ENCODE measurements at regions not wholly inside any gene's neighbourhood (a gene's known extent, or its start where the extent isn't known, plus 50 kb on each side); places are given as distances from the start of the nearest gene placed in this dataset.
"Not testable (repeated sequence)": the region's sequence is repeated elsewhere in the genome, so short reads cannot be mapped to it uniquely, and the experiment has no call there.

DNA sequence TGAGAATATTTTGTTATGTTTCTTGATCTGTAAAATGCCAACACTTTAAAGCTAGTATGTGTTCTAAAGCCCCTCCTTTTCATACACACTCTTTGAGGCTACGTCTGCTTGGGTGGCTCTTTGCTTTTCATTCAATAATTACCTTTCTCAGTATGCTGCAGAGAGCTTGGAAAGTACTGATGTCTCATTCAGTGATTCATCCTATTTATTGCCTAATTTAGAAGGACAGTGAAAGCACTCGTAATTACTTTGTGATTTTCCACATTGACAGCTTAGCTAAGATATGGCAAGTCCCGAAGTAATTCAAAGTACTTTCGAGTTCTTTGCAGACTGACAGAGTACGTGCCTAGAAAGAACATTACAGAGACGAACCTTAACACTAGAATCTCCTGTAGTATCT is 57.2 kb downstream of the BMP15 start:
- no peak for DNase-seq

DNA sequence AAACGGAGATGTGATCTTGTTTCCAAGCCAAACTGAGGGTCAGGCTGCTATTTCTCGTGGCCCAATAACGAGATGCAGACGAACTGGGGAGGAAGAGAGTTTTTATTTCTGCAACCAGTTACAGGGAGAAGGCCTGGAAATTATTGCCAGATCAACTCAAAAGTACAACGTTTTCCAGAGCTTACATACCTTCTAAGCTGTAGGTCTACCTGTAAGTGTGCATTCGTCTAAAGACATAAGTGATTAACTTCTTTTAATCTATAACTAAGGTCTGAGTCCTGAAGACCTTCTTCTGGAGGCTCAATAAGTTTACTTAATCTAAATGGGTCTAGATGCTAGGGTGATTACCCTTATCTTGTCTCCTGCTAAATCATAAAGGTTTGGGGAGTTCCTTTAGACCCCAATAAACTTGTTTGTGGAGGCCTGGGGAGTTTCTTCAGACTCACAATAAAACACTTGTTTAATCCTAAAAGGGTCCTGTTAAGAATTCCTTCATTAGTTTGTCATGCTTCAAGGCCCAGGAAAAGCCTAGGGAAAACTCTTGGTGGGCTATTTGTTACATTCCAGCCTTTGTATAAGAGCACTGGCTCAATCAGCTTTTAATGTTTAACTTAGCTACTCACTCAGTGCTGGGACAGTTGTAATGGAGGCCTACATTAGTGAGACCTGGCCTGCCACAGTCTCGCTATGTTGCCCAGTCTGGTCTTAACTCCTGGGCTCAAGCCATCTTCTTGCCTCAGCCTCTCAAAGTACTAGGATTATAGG is 58.5 kb downstream of the BMP15 start:
- not testable (repeated sequence) for DNase-seq

DNA sequence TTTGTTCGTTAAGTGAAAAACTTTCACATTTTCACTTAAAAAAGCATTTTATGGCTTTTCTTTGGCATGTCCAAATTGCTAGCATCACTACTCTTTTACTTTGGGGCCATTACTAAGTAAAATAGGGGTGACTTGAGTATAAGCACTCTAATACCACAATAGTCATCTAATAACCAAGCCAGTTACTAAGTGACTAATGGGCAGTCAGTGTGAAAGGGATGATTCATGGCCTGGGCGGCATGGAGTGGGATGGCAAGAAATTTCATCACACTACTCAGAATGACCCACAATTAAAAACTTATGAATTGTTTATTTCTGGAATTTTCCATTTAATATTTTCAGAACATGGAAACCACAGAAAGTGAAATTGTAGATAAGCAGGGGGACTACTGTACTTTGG is 60.9 kb downstream of the BMP15 start:
- DNase-seq: no peak

DNA sequence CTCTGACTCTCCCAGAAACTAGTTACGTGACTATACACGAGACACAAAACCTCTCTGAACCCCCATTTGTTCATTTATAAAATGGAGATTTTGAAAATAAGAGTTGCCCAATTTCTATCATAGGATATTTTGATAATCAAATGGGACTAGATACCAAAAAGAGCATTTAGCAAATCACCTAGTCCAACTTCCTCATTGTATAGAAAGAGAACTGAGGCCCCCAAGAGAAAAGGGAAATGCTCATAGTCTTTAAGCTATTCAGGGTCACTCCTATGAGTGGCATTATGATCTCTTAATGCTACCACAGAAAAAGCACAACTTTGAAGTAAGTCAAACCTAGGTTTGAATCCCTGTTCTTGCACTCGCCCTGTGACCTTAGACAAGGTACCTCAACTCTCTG is 62.7 kb downstream of the BMP15 start:
- DNase-seq: no peak

DNA sequence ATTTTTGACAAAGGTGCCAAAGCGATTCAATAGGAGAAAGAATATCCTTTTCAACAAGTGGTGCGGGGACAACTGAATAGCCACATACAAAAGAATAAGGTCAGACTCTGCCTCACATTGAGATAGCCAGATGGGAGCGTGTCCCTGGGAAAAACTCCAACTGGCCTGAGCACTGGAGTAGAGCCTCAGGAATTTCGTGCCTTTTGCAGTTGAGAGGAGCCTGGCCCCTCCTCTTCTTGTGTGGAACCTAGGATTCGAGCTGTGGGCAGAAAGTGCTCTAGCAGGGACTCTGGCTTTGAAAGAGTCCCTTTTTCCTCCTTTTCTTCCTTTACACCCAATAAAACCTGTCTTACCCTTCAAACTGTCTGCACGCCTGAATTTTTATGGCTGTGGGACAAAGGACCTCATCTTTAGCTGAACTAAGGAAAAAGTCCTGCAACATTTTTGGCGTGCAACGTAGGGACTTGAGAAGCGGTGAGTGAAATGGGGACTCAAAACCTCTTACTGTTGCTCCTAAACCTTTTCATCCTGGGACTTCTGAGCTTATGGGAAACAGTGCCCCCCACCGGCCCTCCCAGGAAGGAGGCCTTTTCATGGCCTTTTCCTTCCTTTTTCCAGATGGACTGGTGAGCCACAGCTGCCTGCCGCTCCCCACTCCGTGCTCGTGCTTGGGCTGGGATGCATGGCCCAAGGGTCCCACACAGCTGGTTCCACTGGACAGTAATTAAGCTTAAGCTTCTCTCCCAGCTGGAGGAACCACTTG is 68.6 kb downstream of the BMP15 start:
- DNase-seq: no peak

DNA sequence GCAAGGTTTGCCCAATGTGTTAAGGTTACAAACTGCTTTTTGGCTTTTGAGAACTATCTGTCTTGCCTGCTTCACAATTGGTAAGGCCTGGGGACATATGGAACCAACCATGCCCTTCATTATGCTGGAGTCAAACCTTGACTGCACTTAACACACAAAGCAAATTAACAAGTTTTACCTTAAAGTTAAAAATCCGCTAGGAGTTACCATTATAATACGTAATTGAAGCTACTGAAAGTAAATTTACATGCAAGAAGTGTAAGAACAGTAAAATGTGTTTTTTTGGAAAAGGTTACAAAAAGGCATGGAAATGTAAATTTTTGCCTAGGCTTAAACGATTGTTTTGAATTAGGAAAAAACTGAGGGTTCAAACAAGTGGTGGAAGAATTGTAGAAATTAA is 69.7 kb downstream of the BMP15 start:
- DNase-seq: no peak

DNA sequence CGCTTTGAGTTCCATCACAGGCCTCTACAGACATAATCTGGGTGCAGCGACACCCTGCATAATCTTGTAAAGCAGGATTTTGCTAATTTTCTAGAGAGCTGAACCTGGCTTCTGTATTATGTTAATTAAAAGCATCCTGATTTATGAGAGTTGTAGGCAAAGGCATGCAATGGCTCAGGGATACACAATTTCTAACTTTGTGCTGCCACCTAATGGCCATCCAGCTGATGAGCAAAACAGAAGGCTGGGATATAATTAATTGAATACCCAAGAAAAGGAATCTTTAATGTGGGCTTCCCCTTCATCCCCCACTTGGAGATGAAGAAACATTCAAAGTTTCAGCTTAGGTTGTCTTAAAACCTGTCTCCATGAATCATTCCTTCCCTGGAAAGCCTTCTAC is 78.1 kb downstream of the BMP15 start:
- DNase-seq: no peak

DNA sequence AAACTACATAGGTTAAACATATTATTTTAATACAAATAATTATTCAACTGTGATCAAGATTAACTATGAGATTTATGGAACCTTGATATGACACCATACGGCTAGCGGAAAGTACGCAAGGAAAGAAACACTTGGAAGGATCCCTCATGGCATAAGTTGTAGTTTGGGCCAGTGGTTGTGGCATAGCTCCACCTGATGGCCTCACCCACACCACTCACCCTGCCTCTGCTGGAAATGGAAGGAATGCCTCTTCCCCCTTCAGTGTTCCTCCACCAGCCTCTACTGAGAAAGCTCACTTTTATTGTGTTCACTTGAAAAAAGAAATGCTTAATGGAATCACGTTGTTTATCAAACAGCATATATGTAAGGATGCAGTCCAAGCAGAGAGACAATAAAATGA is 86.4 kb downstream of the BMP15 start:
- no peak for DNase-seq

DNA sequence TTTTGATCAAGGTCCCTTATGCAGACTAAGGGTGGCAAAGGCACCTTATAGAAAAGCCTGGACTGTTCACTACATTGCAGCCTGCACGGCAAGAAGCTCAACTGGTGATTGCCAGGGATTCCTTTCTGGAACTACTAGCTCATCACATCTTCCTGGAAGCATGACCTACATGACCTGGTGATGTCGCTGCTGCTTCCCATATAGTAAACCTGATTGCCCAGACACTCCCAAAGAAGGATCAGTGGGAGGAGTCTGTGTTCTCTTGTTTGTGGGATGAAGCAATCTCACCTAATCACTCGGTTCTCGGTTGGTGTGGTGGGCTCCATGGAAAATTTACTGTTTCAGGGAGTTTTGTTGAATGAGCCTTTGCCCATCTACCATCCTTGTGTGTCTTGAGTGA is 89.8 kb downstream of the BMP15 start:
- DNase-seq: not testable (repeated sequence)

DNA sequence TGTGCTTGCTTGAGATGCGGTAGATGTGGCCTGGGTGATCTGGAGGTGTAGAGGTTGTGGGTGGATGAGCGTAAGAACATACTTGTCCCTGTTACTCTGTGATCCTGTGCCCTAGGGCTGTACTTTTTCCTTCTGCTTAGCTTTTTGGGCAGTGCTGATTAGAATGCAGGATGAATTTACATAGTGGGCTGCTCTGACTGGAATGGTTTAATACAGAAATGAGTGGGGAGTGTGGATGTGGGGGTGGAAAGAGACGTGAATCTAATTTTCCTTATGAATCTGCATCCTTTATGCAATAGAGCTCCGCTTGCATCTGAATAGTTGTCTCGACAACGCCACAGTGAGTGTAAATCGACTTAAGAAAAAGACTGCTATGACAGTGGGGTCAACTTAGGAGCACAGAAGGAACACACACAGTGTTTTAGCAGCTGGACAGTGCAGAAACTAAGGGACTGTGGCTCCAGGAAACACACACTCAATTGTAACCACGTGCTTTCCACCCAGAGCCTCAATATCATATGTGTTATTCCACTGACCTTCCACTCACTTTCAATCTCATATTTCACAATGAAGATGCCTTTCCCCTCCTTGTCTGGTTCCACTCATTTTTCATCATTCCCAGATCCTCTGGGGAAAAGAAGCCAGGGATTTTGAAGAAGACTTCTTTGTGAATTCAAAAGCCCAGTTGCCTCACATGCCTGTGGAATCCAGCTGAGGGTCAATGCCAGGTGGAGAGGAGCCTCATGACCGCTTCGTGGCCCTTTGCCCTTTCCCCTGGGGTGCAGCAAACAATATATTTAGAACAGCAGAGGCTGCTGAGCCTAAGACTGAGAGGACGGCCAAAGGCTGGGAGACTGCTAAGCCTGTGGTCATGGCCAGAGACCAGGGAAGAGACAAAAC is 91.4 kb downstream of the BMP15 start:
- DNase-seq: not testable (repeated sequence)

DNA sequence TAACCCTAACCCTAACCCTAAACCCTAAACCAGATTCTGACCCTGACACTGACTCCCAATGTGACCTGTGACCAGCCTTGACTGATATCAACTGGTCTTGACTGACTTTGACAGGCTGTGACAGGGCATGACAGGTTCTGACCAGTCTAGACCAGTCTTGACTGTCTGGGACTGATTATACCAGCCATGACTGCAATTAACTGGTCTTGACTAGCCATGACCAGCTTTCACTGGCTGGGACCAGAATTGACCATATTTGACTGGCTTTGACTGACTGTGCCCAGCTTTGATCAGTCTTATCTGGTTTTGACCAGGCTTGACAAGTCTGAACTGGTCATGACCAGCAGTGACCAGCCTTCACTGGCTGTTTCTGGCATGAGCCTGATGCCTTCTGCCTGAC is 95.5 kb downstream of the BMP15 start:
- DNase-seq: no peak

DNA sequence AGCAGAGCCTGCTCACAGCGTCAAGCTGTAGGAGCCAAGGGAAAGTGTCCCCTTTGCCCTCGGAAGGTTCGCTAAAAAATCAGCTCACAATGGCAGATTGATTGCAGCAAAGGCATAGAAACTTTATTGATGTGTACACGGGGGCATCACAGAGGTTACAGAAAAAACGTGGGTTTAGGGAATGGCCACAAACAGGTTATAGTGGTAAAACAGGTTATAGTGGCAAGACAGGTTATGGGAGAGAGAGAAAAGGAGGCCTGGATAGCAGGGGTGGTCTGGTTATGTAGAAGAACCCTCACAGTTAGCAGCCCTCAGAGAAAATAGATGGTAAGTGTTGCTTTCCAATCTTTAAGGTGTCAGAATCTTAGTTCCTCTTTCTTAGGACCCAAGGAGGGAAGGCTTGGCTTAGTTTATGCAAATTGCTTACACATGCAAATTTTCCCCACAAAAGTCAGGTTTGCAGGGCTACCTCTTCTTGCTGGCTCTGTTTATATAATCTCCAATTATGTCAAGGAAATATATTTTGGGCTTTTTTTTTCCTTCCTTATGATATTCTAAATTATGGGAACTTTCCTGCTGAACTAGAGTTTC is 113.7 kb downstream of the BMP15 start:
- no peak for DNase-seq

DNA sequence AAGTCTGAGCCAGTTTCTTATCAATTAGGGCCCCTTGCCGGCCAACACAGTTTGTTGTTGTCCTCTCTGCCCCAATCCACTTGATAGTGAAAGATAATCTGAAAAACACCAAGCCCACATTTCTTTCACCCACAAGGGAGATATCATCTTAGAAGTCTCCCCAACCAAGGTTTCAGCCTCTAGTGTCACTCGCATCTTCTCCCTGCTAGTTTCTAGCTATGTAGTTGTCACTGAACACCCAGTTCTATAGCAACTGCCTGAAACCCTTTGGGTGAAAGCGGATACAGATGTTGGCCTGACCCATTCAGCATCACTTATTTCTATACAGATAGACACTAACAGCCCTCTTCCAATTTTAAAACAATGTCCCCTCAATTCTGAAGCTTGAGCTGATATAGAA is 116.3 kb downstream of the BMP15 start:
- DNase-seq: no peak

DNA sequence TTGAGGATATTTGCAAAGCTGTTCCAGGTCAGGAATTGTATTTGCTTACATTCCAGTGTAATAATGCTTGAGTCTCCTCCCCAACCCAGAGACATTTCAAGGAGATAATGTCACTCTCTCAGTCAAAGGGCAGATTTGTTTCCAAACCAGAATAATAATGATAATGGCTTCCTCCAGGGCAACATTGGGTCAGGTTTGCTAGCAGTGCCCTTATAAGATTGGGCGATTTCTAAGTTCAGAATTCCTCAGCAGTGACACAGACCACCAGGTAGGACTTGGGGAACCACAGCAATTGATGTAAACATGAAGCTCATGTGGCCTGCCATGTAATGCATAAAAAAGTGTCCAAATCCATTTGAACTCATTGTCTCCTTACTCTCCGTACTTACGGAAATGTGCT is 125.2 kb downstream of the BMP15 start:
- no peak for DNase-seq

DNA sequence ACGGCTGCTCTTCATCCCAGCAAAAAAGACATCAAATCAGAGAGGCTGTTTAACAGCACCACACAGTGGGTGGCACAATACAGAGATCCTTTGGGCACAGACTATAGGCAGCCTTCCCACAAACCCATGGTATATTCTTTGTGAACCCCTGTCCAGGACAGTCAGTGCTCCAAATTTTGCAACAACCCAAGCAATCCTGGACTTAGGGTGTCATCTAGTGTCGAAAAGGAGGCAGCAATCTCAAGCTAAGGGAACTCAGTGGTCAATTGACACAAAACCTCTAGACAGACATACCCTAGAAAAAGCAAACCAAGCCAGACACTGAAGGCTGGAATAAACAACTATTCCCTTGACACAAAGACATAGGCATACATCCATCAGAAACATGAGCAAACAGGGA is 137.4 kb downstream of the BMP15 start:
- DNase-seq: no peak

DNA sequence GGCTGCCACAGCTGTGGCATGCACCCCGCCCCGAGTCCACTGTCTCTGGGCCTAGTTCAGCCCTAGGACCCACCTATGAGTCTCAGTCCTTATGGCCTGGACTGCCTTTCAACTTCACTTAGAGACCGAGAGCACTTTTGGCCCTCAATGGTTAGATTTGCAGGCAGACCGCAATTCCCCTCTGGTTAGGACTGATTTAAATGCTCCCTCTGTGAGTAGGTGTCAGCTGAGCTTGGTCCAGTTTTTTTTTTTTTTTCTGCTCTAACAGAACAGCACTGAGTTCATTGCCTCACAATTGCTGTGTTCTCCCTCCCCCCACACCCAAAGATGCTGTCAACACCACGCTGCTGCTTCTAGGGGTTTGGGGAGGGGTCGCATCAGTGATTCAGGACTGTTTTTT is 143.2 kb downstream of the BMP15 start:
- DNase-seq: no peak

DNA sequence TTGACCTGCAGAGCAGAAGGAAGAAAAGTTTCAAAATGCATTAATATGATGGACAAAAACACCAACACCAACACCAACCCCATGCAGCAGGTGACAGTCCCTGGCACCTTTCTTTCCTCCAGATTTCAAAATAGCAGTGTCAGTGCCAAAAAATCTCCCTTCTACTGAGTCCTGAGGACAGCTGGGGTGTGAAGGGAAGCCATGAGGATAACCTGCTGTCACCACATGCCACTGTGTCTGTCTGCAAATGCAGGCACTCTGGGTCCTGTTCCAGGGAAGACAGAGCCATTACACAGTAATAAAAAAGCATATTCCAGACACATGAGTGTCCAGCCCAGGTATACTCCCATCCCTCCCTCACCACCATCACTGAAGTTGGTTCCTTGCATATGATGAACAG is 187.5 kb downstream of the BMP15 start:
- DNase-seq: no peak

DNA sequence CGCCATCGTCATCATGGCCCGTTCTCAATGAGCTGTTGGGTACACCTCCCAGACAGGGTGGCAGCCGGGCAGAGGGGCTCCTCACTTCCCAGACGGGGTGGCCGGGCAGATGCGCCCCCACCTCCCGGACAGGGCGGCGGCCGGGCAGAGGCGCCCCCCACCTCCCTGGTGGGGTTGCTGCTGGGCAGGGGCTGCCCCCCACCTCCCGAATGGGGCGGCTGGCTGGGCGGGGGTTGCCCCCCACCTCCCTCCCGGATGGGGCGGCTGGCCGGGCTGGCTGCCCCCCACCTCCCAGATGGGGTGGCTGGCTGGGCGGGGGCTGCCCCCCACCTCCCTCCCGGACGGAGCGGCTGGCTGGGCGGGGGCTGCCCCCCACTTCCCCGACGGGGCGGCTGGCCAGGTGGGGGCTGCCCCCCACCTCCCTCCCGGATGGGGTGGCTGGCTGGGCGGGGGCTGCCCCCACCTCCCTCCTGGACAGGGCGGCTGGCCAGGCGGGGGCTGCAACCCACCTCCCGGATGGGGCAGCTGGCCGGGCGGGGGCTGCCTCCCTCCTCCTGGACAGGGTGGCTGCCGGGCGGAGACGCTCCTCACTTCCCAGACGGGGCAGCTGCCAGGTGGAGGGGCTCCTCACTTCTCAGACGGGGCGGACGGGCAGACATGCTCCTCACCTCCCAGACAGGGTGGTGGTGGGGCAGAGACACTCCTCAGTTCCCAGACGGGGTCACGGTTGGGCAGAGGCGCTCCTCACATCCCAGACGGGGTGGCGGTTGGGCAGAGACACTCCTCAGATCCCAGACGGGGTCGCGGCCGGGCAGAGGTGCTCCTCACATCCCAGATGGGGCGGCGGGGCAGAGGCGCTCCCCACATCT is 208.8 kb downstream of the BMP15 start:
- DNase-seq: not testable (repeated sequence)

DNA sequence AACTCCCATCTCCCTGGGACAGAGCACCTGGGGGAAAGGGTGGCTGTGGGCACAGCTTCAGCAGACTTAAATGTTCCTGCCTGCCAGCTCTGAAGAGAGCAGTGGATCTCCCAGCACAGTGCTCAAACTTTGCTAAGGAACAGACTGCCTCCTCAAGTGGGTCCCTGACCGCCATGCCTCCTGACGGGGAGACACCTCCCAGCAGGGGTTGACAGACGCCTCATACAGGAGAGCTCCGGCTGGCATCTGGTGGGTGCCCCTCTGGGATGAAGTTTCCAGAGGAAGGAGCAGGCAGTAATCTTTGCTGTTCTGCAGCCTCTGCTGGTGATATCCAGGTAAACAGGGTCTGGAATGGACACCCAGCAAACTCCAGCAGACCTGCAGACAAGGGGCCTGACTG is 206.9 kb upstream of the NUDT10 start:
- not testable (repeated sequence) for DNase-seq

DNA sequence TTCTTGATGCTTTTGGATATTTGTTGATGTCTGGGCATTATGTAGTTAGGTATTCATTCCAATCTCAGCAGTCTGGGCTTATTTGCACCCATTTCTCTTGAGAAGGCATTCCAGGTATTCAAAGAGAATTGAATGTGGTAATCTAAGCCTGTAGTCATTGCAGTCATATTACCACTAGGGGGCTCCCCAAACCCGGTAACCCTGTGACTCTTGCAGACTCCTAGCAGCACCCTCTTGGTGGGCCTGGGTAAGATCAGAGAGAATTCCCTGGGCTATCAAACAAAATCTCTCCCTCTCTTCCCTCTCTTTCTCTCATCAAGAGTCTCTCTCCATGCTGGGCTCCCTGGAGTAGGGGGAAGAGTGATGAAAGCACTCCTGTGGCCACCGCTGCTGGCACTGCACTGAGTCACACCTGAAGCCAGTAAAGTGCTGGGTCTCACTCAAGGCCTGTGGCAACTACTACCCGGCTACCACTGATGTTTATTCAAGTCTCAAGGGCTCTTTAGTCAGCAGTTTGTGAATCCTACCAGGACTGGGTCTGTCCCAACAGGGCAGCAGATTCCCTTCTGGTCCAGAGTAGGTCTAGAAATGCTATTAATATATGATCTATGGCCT is 187.7 kb upstream of the NUDT10 start:
- DNase-seq: peak; percentile 1

DNA sequence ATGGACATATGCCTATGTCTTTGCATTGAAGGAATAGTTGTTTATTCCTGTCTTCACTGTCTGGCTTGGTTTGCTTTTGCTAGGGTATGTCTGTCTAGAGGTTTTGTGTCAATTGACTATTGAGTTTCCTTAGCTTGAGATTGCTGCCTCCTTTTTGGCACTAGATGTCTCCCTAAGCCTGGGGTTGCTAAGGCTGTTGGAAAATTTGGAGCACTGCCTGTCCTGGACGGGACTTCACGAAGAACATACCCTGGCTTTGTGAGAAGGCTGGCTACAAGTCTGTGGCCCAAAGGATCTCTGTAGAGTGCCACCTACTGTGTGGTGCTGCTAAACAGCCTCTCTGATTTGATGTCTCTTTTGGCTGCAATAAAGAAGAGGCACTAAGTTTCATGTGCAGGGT is 183.8 kb upstream of the NUDT10 start:
- DNase-seq: no peak

DNA sequence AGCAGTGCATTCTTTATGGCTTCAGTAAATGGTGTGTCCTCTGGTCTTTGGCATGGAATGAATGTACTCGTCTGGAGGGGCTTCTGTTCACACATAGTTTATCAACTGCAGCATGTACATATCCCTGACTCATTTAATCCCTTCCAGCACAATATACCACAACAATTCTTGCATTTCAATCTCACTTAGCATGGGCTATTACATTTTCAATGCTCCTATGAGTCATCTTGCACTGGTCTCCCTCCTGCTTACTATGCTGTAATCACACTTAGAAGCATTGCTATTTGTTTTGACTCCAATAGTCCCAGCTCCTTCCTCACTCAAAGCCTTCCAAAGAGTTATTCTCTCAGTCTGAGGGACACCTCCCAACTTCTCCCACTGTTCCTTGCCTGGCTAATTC is 180.9 kb upstream of the NUDT10 start:
- no peak for DNase-seq

All from stimulated activated CD4-positive, alpha-beta T cell treated with anti-CD3 and anti-CD28 coated beads, Interleukin-12 subunit alpha, Interleukin-12 subunit beta, amount 100 ng/mL, for 4 hours (primary cell).